COLO668 (cell line): ENCODE measurements at regions not wholly inside any gene's neighbourhood (a gene's known extent, or its start where the extent isn't known, plus 50 kb on each side); places are given as distances from the start of the nearest gene placed in this dataset.
"Not testable (repeated sequence)": the region's sequence is repeated elsewhere in the genome, so short reads cannot be mapped to it uniquely, and the experiment has no call there.

Source experiments
- DNase-seq: peaks from one replicate; lab custom pipeline; 2025; ENCODE audit not compliant: unreplicated experiment; lab: John Stamatoyannopoulos, UW

DNA sequence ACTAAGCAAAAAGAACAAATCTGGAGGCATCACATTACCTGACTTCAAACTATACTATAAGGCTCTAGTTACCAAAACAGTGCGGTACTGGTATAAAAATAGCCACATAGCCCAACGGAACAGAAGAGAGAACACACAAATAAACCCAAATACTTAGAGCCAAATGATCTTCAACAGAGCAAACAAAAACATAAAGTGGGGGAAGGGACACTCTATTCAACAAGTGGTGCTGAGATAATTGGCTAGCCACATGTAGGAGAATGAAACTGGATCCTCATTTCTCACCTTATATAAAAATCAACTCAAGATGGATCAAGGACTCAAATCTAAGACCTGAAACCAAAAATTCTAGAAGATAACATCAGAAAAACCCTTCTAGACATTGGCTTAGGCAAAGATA is 89.9 kb upstream of the ZNF608 start:
- DNase-seq, result not testable (repeated sequence)

DNA sequence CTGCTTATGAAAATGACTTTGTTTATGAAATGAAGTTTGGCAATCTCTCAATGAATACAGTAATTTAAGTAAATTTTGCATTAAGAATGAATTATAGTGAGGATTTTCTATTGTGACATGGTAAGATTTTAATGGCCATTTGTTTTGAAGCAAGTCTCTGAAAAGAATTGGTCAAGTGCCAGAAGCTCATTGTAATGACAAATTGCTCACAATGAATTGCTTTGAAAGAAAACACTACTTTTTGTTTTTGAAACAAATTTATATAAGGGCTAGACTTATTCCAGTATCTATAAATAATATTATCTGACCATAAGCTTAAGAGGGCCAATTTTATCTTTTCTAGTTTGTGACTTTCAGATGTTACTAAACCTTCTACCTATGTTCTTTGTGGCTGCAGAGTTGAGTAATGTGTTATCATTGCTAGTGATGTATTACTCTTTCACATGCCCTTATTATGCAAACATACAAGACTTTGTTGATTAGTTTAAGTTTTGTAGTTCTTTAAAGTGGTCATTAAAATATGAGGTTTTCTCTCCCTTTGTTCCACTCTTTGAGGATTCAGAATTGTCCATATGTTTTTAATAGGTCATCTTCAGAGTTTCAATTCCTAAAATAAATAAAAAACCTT is 93.0 kb upstream of the ZNF608 start:
- DNase-seq, result no peak

DNA sequence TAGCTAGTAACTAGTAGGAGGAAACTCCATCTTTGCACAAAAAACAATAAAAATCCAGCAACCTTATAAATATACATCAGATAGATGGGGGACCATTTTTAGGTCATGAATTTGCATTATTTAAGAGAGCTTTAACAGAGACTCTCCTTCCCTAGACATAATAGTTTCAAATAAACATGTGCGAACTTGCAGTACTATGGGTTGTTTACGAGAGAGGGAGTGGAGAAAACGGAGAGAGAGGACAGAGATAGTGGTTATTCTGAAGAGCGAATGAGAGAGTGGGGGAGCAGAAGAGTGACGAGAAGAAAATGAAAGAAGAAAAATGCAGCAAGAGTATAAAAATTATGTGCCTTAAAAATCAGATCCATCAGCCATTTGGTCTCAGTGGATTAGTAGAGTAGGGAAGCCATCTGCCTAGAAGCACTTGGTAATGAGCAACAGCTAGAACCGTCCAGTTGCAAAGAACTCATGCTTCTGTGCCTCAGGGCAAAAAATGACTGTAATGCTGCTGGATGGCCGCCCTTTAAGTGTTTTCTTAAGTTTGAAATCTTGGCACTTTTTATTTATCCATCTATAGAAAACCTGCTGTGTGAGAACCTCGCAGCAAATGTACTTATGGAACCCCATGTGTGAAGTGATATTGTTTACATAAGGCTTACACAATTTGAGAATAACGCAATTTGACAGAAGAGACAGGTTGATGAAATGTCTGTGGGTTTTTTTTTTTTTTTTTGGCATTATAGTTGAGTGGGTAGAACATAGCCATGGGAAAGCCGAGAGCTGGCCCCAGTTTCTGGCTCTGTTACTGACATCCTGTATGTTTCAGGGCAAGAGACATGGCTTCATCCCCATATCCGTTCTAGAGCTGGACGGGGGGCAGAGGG is 95.6 kb upstream of the ZNF608 start:
- no peak for DNase-seq

- no peak for DNase-seq
These were observed 96.5 kb upstream of the ZNF608 start for GRCh38 chr5:124842725-124843595.

GRCh38 chr5:124843596-124843899 is 97.1 kb upstream of the ZNF608 start:
- no peak for DNase-seq

DNA sequence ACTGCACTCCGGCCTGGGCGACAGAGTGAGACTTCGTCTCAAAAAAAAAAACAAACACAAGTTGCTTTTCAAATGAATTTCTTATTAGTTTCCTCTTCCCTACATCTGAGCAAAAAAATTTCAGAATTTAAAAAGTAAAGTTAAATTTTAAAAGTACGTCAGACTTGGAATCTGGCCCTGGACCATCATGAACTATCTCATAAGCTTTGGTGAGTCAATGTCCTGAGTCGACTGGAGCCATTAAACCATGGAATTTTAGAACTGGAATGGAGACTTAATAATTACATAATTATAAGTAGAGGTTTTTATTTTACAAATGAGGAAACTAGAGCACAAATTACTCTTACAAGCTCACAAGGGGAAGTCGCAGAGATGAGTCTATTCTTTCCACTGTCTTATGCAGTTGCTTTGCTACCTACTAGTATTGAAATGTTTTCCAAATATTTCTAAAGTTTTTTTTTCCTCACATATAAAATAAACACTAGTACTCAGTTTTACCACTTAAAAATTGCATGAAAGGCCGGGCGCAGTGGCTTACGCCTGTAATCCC is 98.0 kb upstream of the ZNF608 start:
- no peak for DNase-seq

GRCh38 chr5:124847907-124848306 is 101.5 kb upstream of the ZNF608 start:
- DNase-seq, result no peak

- DNase-seq, result no peak
These were observed 103.3 kb upstream of the ZNF608 start for GRCh38 chr5:124849774-124850173.

DNA sequence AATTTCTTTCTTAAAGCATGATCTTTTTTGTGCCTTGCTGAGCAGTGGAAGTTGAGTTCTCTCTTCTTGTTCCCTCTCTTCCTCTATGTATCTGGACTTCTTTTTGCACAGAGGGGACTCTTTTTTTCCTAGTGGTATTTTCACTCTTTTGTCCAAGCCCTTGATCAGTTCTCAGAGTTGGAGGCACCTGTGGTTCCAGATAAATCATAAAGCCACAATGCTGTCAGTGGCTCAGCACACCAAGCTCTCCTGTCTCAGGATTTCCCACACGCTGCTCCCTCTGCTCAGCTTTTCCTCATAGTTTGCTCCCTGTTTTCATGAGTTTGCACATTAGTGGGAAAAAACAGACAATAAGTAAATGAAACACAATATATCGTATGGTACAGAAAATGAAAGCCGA is 110.3 kb upstream of the ZNF608 start:
- DNase-seq, result no peak

DNA sequence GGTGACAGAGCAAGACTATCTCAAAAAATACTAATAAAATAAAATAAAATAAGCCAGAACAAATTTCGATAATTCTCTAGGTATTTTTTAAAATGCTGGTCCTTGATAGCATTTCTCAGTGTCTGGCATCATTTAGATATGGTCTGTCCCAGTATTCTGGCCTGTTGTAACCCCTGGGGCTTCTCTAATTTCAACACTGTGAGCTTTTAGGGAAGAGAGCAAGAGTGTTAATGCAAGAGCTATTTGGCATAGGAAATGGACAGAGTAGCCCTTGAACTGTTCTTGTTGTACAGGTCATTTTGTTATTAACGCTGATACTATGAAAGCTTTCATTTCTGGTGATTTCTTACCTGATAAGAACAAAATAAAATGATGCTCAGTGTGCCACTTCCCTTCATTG is 112.2 kb upstream of the ZNF608 start:
- no peak for DNase-seq

GRCh38 chr5:124859027-124859426 is 112.6 kb upstream of the ZNF608 start:
- no peak for DNase-seq

- DNase-seq, result no peak
These were observed 113.3 kb upstream of the ZNF608 start for GRCh38 chr5:124859556-124860290.

- no peak for DNase-seq
These were observed 113.8 kb upstream of the ZNF608 start for GRCh38 chr5:124860291-124860655.

- no peak for DNase-seq
These were observed 118.6 kb upstream of the ZNF608 start for GRCh38 chr5:124865066-124865465.

GRCh38 chr5:124865603-124866354 is 119.3 kb upstream of the ZNF608 start:
- no peak for DNase-seq

DNA sequence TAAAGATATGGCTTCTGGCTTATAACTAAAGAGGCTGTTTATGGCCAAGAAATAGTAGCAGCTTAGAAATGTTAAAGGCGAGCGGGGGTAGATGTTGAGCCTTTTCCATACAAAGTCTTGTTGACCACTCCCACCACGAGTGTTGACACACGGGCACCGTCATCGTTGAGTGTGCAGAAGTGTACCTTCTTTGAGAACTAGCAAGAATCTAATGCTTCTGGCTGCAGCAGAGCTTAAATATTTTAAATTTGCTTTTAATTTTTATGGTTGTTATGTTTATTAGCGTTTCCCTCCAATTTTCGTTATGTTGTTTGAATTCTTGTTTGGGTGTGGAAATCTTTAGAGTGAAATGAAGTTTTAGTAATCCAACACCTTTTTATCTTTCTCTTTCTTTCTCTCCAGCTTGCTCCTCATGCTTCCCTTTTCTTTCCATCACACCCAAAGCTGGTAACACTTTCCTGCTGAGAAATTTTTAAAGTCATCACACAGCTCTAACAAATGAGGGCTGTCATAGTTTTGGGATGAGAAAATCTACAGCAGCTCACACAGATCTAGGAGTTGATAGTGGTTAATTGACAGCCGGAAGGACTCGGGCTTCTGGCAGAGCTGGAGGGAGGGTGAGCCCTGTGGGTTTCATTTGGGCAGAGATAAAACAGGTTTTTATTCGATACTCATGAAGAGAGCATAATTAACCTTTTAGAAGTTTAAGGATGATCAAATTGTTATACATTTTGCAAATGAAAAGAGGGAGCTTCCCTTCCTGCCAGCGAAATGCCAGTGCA is 120.1 kb upstream of the ZNF608 start:
- DNase-seq, result no peak

GRCh38 chr5:124867137-124867704 is 120.8 kb upstream of the ZNF608 start:
- DNase-seq, result no peak

DNA sequence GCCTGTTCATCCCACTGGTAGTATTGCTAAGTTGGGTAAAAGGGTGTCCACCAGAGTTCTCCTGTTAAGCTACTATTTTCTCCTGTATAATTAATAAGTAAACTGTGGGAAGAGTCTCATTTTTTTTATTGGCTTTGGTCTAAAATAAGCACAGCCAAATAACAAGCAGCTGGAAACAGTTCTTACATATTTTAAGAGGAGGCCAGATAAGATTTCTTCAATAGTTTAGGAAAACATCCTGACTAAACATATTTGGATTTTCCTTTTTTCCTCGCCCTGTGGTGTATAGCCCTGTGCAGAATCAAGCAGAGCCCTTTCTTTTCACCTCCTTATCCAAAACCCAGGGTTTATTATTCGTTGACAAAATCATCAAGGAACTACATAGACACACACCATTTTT is 122.2 kb upstream of the ZNF608 start:
- DNase-seq, result no peak

- no peak for DNase-seq
These were observed 123.1 kb upstream of the ZNF608 start for GRCh38 chr5:124869426-124870033.
